Left ventricle myocardium inferior (tissue), 1 donor: ENCODE measurements at regions not wholly inside any gene's neighbourhood (a gene's known extent, or its start where the extent isn't known, plus 50 kb on each side); places are given as distances from the start of the nearest gene placed in this dataset.

Source experiments
- DNase-seq: peaks from one replicate; pipeline ENCODE4 v3.0.0-alpha.2; 2020
- H3K27ac ChIP-seq: fragments of 200-600 bp; replicated peaks from 2 replicates; pipeline ENCODE4 v1.8.0; 2021
- H3K27me3 ChIP-seq: fragments of 200-600 bp; 2 replicates; pipeline ENCODE4 v1.8.0; 2021; ENCODE audit warnings: low read depth
- H3K36me3 ChIP-seq: fragments of 200-600 bp; 2 replicates; pipeline ENCODE4 v1.8.0; 2021
- H3K4me1 ChIP-seq: fragments of 200-600 bp; 2 replicates; pipeline ENCODE4 v1.8.0; 2021
- H3K4me3 ChIP-seq: fragments of 200-600 bp; 2 replicates; pipeline ENCODE4 v1.8.0; 2021; ENCODE audit warnings: mild to moderate bottlenecking, moderate library complexity
- H3K9me3 ChIP-seq: fragments of 200-600 bp; replicated peaks from 2 replicates; pipeline ENCODE4 v1.8.0; 2021
- CTCF ChIP-seq: fragments of 200-600 bp; IDR thresholded peaks from 2 replicates; pipeline ENCODE4 v1.8.0; 2021; ENCODE audit warnings: antibody characterized with exemption, mild to moderate bottlenecking, borderline replicate concordance
- intact Hi-C: fragments of 100-400 bp; cut with micrococcal nuclease; formaldehyde crosslinking; loops from one replicate; pipeline ENCODE4 v1.11.0; 2022
- donor health status: DM: no; HTN: yes; CAD: no; lungs with severe emphysema.

- intact Hi-C loops: no loop called here
- TF ChIP-seq CTCF: no peak
Observed at GRCh38 chr14:98259881-98260280, 1012.1 kb downstream of the BCL11B start.

GRCh38 chr14:98262566-98262965 lies 1009.4 kb downstream of the BCL11B start:
- intact Hi-C loops: no loop called here
- H3K4me3 ChIP-seq: no peak overlapping the region
- no peak overlapping the region for H3K27ac ChIP-seq
- no peaks in the 10 kb centered on the region for H3K4me1 ChIP-seq
- H3K27me3 ChIP-seq: peaks cover 15% of the 10 kb centered on the region
- DNase-seq: no peak
- H3K9me3 ChIP-seq: no peaks in the 10 kb centered on the region
- TF ChIP-seq CTCF: no peak
- no peaks in the 10 kb centered on the region for H3K36me3 ChIP-seq

More at GRCh38 chr14:98259881-98260280, 1012.1 kb downstream of the BCL11B start:
- Histone ChIP-seq H3K27me3 (peaks cover 10% of the 10 kb centered on the region), H3K27ac (no peak overlapping the region), H3K36me3 (no peaks in the 10 kb centered on the region), H3K4me1 (no peaks in the 10 kb centered on the region), H3K9me3 (no peaks in the 10 kb centered on the region), H3K4me3 (no peak overlapping the region)
- DNase-seq: no peak

GRCh38 chr14:98269533-98269932 lies 1002.5 kb downstream of the BCL11B start:
- intact Hi-C loops: no loop called here
- peaks cover 18% of the 10 kb centered on the region for H3K9me3 ChIP-seq
- H3K4me1 ChIP-seq: no peaks in the 10 kb centered on the region
- no peak overlapping the region for H3K4me3 ChIP-seq
- no peak for TF ChIP-seq CTCF
- no peaks in the 10 kb centered on the region for H3K36me3 ChIP-seq
- H3K27me3 ChIP-seq: peaks cover 12% of the 10 kb centered on the region
- DNase-seq: no peak
- no peak overlapping the region for H3K27ac ChIP-seq

- no peak for TF ChIP-seq CTCF
- DNase-seq: no peak
- H3K4me1 ChIP-seq: no peaks in the 10 kb centered on the region
- intact Hi-C loops: no loop called here
- H3K9me3 ChIP-seq: peaks cover 18% of the 10 kb centered on the region
- H3K4me3 ChIP-seq: no peak overlapping the region
- H3K27ac ChIP-seq: no peak overlapping the region
- H3K27me3 ChIP-seq: peaks cover 10% of the 10 kb centered on the region
- no peaks in the 10 kb centered on the region for H3K36me3 ChIP-seq
Observed at GRCh38 chr14:98270201-98270600, 1001.8 kb downstream of the BCL11B start.

- Histone ChIP-seq H3K27me3 (peaks cover 5% of the 10 kb centered on the region), H3K9me3 (peaks cover 18% of the 10 kb centered on the region), H3K4me1 (no peaks in the 10 kb centered on the region), H3K27ac (no peak overlapping the region), H3K4me3 (no peak overlapping the region), H3K36me3 (no peaks in the 10 kb centered on the region)
- DNase-seq: no peak
- intact Hi-C loops: no loop called here
- no peak for TF ChIP-seq CTCF
Observed at GRCh38 chr14:98274596-98274995, 997.4 kb downstream of the BCL11B start.

GRCh38 chr14:98278800-98279199 lies 993.2 kb downstream of the BCL11B start:
- Histone ChIP-seq H3K27ac (no peak overlapping the region), H3K4me1 (no peaks in the 10 kb centered on the region), H3K4me3 (no peak overlapping the region), H3K27me3 (peaks cover 5% of the 10 kb centered on the region), H3K9me3 (peaks cover 3% of the 10 kb centered on the region), H3K36me3 (no peaks in the 10 kb centered on the region)
- no peak for TF ChIP-seq CTCF
- intact Hi-C loops: no loop called here
- no peak for DNase-seq
